ENCODE measurements at regions not wholly inside any gene's neighbourhood (a gene's known extent, or its start where the extent isn't known, plus 50 kb on each side); places are given as distances from the start of the nearest gene placed in this dataset.

- no peak for TF ChIP-seq CTCF (IDR thresholded peaks at IDR 0.05)
- Mint-ChIP-seq H3K27me3 (ENCODE audit: low read depth) (peaks cover 6% of the 10 kb centered on the region), H3K4me3 (ENCODE audit: unreplicated experiment) (no peak overlapping the region), H3K9me3 (ENCODE audit: low read depth) (peaks cover 9% of the 10 kb centered on the region), H3K36me3 (ENCODE audit: low read depth) (peaks cover 2% of the 10 kb centered on the region), H3K4me1 (ENCODE audit: low read depth) (no peaks in the 10 kb centered on the region), H3K27ac (ENCODE audit: unreplicated experiment) (no peak overlapping the region)
- no peak for DNase-seq (ENCODE audit: low spot score)
Observed at GRCh38 chr11:29040489-29040888, 932.3 kb downstream of the METTL15 start.

GRCh38 chr11:29032384-29033149, 924.4 kb downstream of the METTL15 start:
- no peak for DNase-seq (ENCODE audit: low spot score)
- peaks cover 2% of the 10 kb centered on the region for H3K27me3 Mint-ChIP-seq (ENCODE audit: low read depth)
- H3K4me1 Mint-ChIP-seq (ENCODE audit: low read depth): no peaks in the 10 kb centered on the region
- no peak for TF ChIP-seq CTCF (IDR thresholded peaks at IDR 0.05)
- no peak overlapping the region for H3K27ac Mint-ChIP-seq (ENCODE audit: unreplicated experiment)
- peaks cover 25% of the 10 kb centered on the region for H3K9me3 Mint-ChIP-seq (ENCODE audit: low read depth)
- no peak overlapping the region for H3K4me3 Mint-ChIP-seq (ENCODE audit: unreplicated experiment)
- peaks cover 3% of the 10 kb centered on the region for H3K36me3 Mint-ChIP-seq (ENCODE audit: low read depth)

GRCh38 chr11:29029452-29029851, 921.3 kb downstream of the METTL15 start:
- H3K4me3 Mint-ChIP-seq (ENCODE audit: unreplicated experiment): no peak overlapping the region
- H3K36me3 Mint-ChIP-seq (ENCODE audit: low read depth): peaks cover 2% of the 10 kb centered on the region
- H3K27me3 Mint-ChIP-seq (ENCODE audit: low read depth): no peaks in the 10 kb centered on the region
- TF ChIP-seq CTCF (IDR thresholded peaks at IDR 0.05): no peak
- DNase-seq (ENCODE audit: low spot score): no peak
- peaks cover 33% of the 10 kb centered on the region for H3K9me3 Mint-ChIP-seq (ENCODE audit: low read depth)
- no peak overlapping the region for H3K27ac Mint-ChIP-seq (ENCODE audit: unreplicated experiment)
- H3K4me1 Mint-ChIP-seq (ENCODE audit: low read depth): peaks cover 2% of the 10 kb centered on the region

GRCh38 chr11:29027436-29027835, 919.2 kb downstream of the METTL15 start:
- DNase-seq (ENCODE audit: low spot score): no peak
- no peak overlapping the region for H3K4me3 Mint-ChIP-seq (ENCODE audit: unreplicated experiment)
- no peaks in the 10 kb centered on the region for H3K27me3 Mint-ChIP-seq (ENCODE audit: low read depth)
- no peak for TF ChIP-seq CTCF (IDR thresholded peaks at IDR 0.05)
- H3K27ac Mint-ChIP-seq (ENCODE audit: unreplicated experiment): no peak overlapping the region
- peaks cover 10% of the 10 kb centered on the region for H3K4me1 Mint-ChIP-seq (ENCODE audit: low read depth)
- peaks cover 2% of the 10 kb centered on the region for H3K36me3 Mint-ChIP-seq (ENCODE audit: low read depth)
- peaks cover 33% of the 10 kb centered on the region for H3K9me3 Mint-ChIP-seq (ENCODE audit: low read depth)

DNA sequence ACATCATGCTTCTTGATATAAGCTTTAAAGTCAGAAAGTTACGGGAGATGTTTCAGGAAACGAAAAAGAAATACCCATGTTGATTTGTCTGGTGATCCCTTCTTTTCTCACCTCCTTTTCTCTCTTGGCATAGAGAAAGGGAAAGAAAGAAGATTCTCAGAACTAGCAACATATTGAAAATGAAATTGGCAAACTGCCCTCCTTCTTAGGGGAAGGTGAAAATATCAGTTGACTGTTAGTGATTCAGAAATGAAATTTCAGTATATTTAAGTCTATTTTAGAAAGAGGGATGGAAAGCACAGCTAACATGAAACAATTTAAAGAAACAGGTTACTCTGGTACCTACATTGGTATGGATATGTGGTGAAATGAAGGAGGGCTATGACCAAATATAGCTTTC, 918.1 kb downstream of the METTL15 start:
- H3K36me3 Mint-ChIP-seq (ENCODE audit: low read depth): peaks cover 2% of the 10 kb centered on the region
- no peak for TF ChIP-seq CTCF (IDR thresholded peaks at IDR 0.05)
- H3K27ac Mint-ChIP-seq (ENCODE audit: unreplicated experiment): no peak overlapping the region
- peaks cover 10% of the 10 kb centered on the region for H3K4me1 Mint-ChIP-seq (ENCODE audit: low read depth)
- H3K4me3 Mint-ChIP-seq (ENCODE audit: unreplicated experiment): no peak overlapping the region
- no peaks in the 10 kb centered on the region for H3K27me3 Mint-ChIP-seq (ENCODE audit: low read depth)
- peaks cover 35% of the 10 kb centered on the region for H3K9me3 Mint-ChIP-seq (ENCODE audit: low read depth)
- DNase-seq (ENCODE audit: low spot score): no peak

Data from chondrocyte (in vitro differentiated cells).